ENCODE measurements at regions not wholly inside any gene's neighbourhood (a gene's known extent, or its start where the extent isn't known, plus 50 kb on each side); places are given as distances from the start of the nearest gene placed in this dataset.

DNA sequence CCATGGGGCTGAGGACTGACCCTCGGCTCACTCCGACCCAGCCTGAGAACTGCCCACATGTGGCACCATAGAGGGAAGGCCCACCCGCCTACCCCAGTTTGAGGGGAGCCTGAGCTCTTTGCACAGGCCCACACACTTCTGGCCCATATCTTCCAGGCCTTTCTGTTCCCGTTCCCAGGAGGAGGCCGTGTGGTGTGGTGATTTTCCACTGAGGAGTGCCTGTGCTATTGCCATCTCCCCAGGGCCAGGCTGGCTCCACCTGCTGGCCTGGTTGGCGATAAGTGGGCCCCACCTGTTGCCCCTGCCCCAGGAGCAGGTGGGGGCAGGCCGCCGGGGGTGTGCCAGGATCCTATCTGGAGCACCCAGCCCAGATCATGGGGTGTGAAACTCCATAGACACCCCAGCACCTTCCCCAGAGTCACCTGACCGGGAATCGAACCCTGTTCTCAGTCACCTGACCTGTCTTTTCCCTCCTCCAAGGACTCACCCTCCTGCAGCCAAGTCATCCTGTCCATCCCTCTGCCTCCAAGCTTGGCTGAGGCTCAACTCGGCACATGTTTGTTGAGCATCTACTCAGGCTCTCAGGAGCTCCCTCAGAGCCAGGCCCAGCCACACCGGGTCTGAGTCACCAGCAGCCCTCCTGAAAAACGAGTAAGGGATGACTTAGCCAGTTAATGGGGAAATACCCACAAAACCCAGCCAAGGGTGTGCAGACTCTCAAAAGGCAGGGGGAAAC, 120.1 kb downstream of the CYP26B1 start:
- TF ChIP-seq GATA2 (IDR thresholded peaks at IDR 0.05; ENCODE audit: low read depth, low read length) (no peak), GATA3 (IDR thresholded peaks at IDR 0.05; ENCODE audit: low read depth, low read length) (no peak)
